HG03175 (cell line): ENCODE measurements at regions not wholly inside any gene's neighbourhood (a gene's known extent, or its start where the extent isn't known, plus 50 kb on each side); places are given as distances from the start of the nearest gene placed in this dataset.
"Not testable (repeated sequence)": the region's sequence is repeated elsewhere in the genome, so short reads cannot be mapped to it uniquely, and the experiment has no call there.

Source experiments
- ATAC-seq: cut with Tn5 transposase; IDR thresholded peaks from one replicate; pipeline ENCODE4 v1.9.1; 2021; ENCODE audit warnings: mild to moderate bottlenecking, moderate library complexity; ENCODE audit not compliant: unreplicated experiment

GRCh38 chr3:173217127-173217526 lies 76.1 kb upstream of the SPATA16 start:
- ATAC-seq = no peak

- ATAC-seq = no peak
Measured at GRCh38 chr3:173216063-173216462, 75.0 kb upstream of the SPATA16 start.

DNA sequence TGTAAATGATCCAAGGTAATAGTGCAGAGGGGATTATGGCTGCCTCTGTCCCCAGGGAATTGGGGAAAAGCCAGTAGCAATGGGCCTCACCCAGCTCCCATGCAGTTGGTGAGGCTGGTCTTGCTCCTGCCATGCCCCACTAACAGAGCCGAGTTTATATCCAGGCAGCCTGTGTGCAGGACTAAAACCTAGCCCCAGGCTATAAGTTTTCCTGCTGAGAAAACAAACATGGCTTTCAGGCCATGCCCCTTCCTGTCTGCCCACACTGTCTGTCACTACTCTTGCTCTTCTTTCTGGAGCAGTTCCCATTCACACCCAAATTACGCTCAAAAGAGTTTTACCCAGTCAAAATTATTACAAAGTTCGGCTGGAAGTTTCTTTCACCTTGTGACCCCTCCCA lies 73.5 kb upstream of the SPATA16 start:
- ATAC-seq = no peak

DNA sequence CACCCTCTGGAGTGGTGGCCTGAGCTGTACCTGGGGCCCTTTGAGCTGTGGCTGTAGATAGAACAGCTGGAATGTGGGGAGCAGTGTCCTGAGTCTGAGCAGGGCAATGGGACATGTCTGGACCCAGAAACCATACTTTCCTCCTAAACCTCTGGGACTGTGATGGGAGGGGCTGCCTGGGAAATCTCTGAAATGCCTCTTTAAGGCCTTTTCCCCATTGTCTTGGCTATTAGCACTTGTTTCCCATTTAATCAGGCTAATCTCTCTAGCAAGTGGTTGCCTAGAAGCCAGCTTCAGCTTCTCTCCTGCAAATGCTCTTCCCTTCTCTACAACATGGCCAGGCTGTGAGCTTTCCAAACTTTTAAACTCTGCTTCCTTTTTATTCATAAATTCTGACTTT lies 58.5 kb upstream of the SPATA16 start:
- no peak for ATAC-seq

DNA sequence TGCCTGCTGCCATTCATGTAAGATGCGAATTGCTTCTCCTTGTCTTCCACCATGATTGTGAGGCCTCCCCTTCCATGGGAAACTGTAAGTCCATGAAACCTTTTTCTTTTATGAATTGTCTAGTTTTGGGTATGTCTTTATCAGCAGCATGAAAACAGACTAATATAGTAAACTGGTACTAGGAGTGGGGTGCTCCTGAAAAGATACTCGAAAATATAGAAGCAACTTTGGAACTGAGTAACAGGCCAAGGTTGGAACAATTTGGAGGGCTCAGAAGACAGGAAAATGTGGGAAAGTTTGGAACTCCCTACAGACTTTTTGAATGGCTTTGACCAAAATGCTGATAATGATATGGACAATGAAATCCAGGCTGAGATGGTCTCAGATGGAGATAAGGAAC lies 53.8 kb upstream of the SPATA16 start:
- not testable (repeated sequence) for ATAC-seq

DNA sequence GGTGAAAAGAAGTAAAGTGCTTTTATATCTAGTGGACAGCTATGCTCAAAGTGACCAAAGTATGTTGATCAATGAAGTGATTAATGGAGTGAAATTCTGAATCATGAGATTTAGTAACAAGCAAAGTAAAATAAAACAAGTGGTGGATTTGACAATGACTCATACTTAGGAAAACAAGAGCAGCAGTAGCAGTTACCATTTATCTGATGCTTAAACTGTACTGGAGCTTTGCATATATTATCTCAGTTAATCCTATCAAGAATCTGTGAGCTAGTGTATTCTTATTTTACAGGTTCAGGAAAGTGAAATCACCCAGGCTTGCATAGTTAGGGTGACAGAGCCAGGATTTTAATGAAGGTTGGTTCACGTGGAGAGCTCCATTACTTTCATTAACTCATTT lies 50.6 kb upstream of the SPATA16 start:
- no peak for ATAC-seq
